ENCODE measurements at regions not wholly inside any gene's neighbourhood (a gene's known extent, or its start where the extent isn't known, plus 50 kb on each side); places are given as distances from the start of the nearest gene placed in this dataset.

DNA sequence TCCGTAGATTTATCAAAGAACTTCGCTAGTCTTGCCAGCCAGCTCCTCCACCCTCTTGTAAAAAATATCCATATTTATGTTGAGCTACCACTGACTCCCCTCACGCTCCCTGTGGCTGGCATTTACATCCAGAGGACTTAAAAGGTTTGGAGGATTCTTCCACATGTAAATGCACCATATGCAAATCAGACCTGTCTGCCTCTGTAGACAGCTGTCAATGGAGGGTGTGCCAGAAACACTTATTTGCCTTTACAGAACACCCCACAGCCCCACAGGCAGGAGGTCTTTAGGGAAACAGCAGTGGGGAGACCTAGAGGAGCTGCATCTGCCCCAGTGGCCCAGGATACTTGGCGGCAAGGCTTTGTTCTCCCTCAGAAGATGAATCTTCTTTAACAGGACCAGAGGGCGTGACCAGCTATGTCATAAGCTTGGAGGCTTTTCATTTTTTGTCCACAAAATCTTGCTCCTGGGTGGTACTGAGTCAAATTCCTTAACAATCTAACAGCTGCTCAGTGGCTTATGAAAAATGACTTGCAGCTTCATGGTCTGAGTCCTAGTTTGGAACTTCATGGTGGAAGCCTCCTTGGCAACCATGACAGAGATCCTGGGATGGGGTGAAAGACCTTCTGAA, 535.8 kb downstream of the EBF1 start:
- TF ChIP-seq, protein P1, sequence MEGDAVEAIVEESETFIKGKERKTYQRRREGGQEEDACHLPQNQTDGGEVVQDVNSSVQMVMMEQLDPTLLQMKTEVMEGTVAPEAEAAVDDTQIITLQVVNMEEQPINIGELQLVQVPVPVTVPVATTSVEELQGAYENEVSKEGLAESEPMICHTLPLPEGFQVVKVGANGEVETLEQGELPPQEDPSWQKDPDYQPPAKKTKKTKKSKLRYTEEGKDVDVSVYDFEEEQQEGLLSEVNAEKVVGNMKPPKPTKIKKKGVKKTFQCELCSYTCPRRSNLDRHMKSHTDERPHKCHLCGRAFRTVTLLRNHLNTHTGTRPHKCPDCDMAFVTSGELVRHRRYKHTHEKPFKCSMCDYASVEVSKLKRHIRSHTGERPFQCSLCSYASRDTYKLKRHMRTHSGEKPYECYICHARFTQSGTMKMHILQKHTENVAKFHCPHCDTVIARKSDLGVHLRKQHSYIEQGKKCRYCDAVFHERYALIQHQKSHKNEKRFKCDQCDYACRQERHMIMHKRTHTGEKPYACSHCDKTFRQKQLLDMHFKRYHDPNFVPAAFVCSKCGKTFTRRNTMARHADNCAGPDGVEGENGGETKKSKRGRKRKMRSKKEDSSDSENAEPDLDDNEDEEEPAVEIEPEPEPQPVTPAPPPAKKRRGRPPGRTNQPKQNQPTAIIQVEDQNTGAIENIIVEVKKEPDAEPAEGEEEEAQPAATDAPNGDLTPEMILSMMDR (optimal IDR thresholded peaks at IDR 0.05 in 1 of 3, IDR thresholded peaks at IDR 0.05 in 1 of 3, conservative IDR thresholded peaks at IDR 0.05 in 1 of 3; ENCODE audit: extremely low read depth in 1 of 3, insufficient read depth in 2 of 3, low read length in 3 of 3), result no peak
- no peak for TF ChIP-seq EZH2 (IDR thresholded peaks at IDR 0.05; ENCODE audit: low read length)

Measured in keratinocyte (primary cell).